Testis (tissue), 2 donors: ENCODE measurements at regions not wholly inside any gene's neighbourhood (a gene's known extent, or its start where the extent isn't known, plus 50 kb on each side); places are given as distances from the start of the nearest gene placed in this dataset.

Experiments
- DNase-seq: peaks from one replicate; pipeline ENCODE4 v3.0.0-alpha.2; 2019
- H3K27ac ChIP-seq, 2 donors: fragments of 200-600 bp; sonication (generic); one replicate each; pipeline ENCODE4 v1.5.1; 2019
- H3K27me3 ChIP-seq: fragments of 200-600 bp; sonication (generic); one replicate; pipeline ENCODE4 v1.5.1; 2019
- H3K36me3 ChIP-seq: fragments of 200-600 bp; sonication (generic); one replicate; pipeline ENCODE4 v1.5.1; 2017; ENCODE audit warnings: low read depth; ENCODE audit errors: missing control alignments
- H3K4me1 ChIP-seq: fragments of 200-600 bp; sonication (generic); one replicate; pipeline ENCODE4 v1.5.1; 2019
- H3K4me3 ChIP-seq, 2 donors: fragments of 200-600 bp; sonication (generic); one replicate each; pipeline ENCODE4 v1.5.1; 2017 to 2019
- H3K9me3 ChIP-seq: fragments of 200-600 bp; sonication (generic); one replicate; pipeline ENCODE4 v1.5.1; 2017
- CTCF ChIP-seq, 3 experiments: fragments of 450-650 bp in 2 of 3; fragments of 200-600 bp in 1 of 3; sonication (generic) in 1 of 3; IDR thresholded peaks; one replicate each; pipeline ENCODE4 v1.5.1; 2016 to 2019; ENCODE audit warnings: antibody characterized with exemption in 3 of 3, mild to moderate bottlenecking in 2 of 3, moderate library complexity in 1 of 3
- POLR2A ChIP-seq: fragments of 450-650 bp; IDR thresholded peaks from one replicate; pipeline ENCODE4 v1.6.1; 2017; ENCODE audit warnings: antibody characterized with exemption, mild to moderate bottlenecking, moderate library complexity
- WGBS, 2 donors: methylation state at CpG; one replicate each; pipeline ENCODE4 v1.1.5; 2018; 5-methylcytosine and 5-hydroxymethylcytosine counted together
- intact Hi-C: fragments of 100-400 bp; cut with DNase I; formaldehyde crosslinking; loops from one replicate; pipeline ENCODE4 v1.15.1; 2023; ENCODE audit warnings: low total_unique reads

GRCh38 chr20:11642866-11643265 lies 274.8 kb upstream of the BTBD3 start:
- H3K9me3 ChIP-seq: no peaks in the 10 kb centered on the region
- intact Hi-C loops: no loop called here
- no peak overlapping the region for H3K27ac ChIP-seq
- H3K36me3 ChIP-seq: no peaks in the 10 kb centered on the region
- DNase-seq: no peak
- H3K4me1 ChIP-seq: no peaks in the 10 kb centered on the region
- TF ChIP-seq CTCF (IDR thresholded peaks at IDR 0.05) (no peak), POLR2A (no peak)
- no peaks in the 10 kb centered on the region for H3K27me3 ChIP-seq
- H3K4me3 ChIP-seq: no peak overlapping the region
- 87 to 94% methylated on average over 3 of the region's 3 CpGs for WGBS, 2 donors

DNA sequence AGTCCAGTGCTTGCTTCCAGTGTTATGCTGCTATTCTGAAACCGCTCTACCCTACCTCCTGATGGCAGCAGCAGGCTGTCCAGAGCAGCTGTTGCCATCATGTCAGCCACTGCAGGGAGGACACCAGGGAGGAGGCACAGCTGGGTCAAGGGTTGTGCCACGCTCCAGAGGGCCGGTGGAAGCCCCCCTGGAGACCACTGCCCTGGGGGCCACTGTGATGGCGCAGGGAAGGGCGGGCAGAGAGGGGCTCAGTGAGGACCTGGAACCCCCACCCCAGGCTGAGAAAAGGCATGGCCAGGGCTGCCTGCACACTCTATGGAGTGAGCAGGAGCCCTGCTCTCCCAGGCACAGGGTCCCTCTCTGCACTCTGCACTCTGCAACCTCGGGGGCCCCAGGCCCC lies 271.3 kb upstream of the BTBD3 start:
- TF ChIP-seq CTCF (IDR thresholded peaks at IDR 0.05): no peak
- TF ChIP-seq POLR2A: no peak
- 91 to 100% methylated on average over 1 to 6 of the region's 6 CpGs for WGBS, 2 donors
- intact Hi-C loops: no loop called here

GRCh38 chr20:11650566-11650965 lies 267.1 kb upstream of the BTBD3 start:
- Histone ChIP-seq H3K4me1 (no peaks in the 10 kb centered on the region), H3K9me3 (no peaks in the 10 kb centered on the region), H3K27ac (no peak overlapping the region), H3K36me3 (no peaks in the 10 kb centered on the region), H3K27me3 (no peaks in the 10 kb centered on the region), H3K4me3 (no peak overlapping the region)
- TF ChIP-seq POLR2A (no peak), CTCF (IDR thresholded peaks at IDR 0.05) (no peak)
- no peak for DNase-seq
- 89 to 96% methylated on average over 2 of the region's 2 CpGs for WGBS, 2 donors
- intact Hi-C loops: no loop called here

More for the DNA sequence above, 271.3 kb upstream of the BTBD3 start:
- H3K27ac ChIP-seq: no peak overlapping the region
- no peak overlapping the region for H3K4me3 ChIP-seq
- no peaks in the 10 kb centered on the region for H3K9me3 ChIP-seq
- no peak for DNase-seq
- no peaks in the 10 kb centered on the region for H3K4me1 ChIP-seq
- no peaks in the 10 kb centered on the region for H3K36me3 ChIP-seq
- H3K27me3 ChIP-seq: no peaks in the 10 kb centered on the region

GRCh38 chr20:11651138-11651537 lies 266.6 kb upstream of the BTBD3 start:
- Histone ChIP-seq H3K27me3 (no peaks in the 10 kb centered on the region), H3K4me1 (no peaks in the 10 kb centered on the region), H3K9me3 (no peaks in the 10 kb centered on the region), H3K36me3 (no peaks in the 10 kb centered on the region), H3K27ac (no peak overlapping the region), H3K4me3 (no peak overlapping the region)
- TF ChIP-seq CTCF (IDR thresholded peaks at IDR 0.05) (no peak), POLR2A (no peak)
- intact Hi-C loops: no loop called here
- 40 to 58% methylated on average over 2 of the region's 2 CpGs for WGBS, 2 donors
- no peak for DNase-seq

DNA sequence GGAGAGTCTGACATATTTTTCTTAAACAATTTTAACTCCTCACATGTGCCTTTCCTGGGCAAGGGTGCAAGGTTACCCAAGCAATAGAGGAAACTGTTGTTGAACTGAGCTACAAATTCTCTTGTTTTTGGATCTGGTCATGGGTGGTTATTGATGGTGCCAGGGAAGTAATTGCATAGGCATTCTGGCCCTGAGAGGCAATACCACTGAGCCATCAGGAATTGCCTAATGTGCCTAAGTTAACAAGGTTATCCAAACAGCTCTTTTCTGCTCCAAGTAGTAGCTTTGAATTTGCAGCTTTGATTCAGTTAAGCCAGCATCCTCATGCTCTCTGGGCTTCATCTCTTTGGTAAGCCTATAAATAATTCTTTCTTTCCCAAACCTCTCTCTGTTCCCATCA lies 266.0 kb upstream of the BTBD3 start:
- no peak for TF ChIP-seq CTCF (IDR thresholded peaks at IDR 0.05)
- TF ChIP-seq POLR2A: no peak
- intact Hi-C loops: no loop called here
- no peaks in the 10 kb centered on the region for H3K27me3 ChIP-seq
- no peak for DNase-seq
- no peak overlapping the region for H3K27ac ChIP-seq
- no peaks in the 10 kb centered on the region for H3K36me3 ChIP-seq
- no peak overlapping the region for H3K4me3 ChIP-seq
- H3K9me3 ChIP-seq: no peaks in the 10 kb centered on the region
- H3K4me1 ChIP-seq: no peaks in the 10 kb centered on the region
